Stomach (tissue), 4 donors: ENCODE measurements at regions not wholly inside any gene's neighbourhood (a gene's known extent, or its start where the extent isn't known, plus 50 kb on each side); places are given as distances from the start of the nearest gene placed in this dataset.

ENCODE experiments used
- POLR2A ChIP-seq, 4 donors: fragments of 450-650 bp; IDR thresholded peaks; one replicate each; pipeline ENCODE4 v1.6.1; 2016; ENCODE audit warnings: antibody characterized with exemption in 4 of 4, control low read depth in 2 of 4, mild to moderate bottlenecking in 1 of 4, moderate library complexity in 1 of 4
- TF ChIP-seq, protein P1 (sequence below), 7 experiments: fragments of 450-650 bp in 4 of 7; fragments of 200-600 bp in 3 of 7; sonication (generic) in 3 of 7; IDR thresholded peaks; one replicate each; pipeline ENCODE4 v1.5.1; 2016 to 2019; ENCODE audit warnings: antibody characterized with exemption in 7 of 7, control low read depth in 2 of 7, mild to moderate bottlenecking in 1 of 7

DNA sequence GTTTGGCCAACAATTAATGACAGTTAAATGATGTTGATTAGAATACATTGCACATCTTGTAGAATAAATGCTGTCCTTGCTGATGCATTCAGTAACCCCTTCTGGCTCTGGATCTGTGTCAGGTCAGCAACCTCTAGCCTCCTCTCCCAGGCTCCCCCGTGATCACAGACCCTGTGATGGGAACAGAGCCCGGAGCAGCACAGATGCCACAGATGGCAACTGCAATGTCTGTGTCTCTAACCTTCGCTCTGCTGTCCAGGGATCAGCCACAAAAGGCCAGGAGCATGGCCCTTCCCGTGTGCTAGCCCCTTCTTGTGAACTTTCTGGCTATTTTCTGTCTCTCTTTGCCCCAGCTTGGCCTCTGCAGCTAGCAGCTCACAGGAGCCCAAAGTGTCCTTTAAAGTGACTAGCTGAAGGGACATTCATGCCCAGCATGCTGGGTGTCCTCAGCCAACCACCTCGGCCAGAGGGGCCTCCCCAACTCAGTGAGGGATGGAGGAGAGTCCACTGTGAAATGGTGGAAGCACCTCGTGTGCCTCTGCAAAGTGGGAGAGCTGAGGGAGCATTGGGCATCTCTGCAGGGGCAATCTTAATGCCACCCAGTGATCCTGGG lies 167.0 kb upstream of the TCERG1L start:
- TF ChIP-seq, protein P1, sequence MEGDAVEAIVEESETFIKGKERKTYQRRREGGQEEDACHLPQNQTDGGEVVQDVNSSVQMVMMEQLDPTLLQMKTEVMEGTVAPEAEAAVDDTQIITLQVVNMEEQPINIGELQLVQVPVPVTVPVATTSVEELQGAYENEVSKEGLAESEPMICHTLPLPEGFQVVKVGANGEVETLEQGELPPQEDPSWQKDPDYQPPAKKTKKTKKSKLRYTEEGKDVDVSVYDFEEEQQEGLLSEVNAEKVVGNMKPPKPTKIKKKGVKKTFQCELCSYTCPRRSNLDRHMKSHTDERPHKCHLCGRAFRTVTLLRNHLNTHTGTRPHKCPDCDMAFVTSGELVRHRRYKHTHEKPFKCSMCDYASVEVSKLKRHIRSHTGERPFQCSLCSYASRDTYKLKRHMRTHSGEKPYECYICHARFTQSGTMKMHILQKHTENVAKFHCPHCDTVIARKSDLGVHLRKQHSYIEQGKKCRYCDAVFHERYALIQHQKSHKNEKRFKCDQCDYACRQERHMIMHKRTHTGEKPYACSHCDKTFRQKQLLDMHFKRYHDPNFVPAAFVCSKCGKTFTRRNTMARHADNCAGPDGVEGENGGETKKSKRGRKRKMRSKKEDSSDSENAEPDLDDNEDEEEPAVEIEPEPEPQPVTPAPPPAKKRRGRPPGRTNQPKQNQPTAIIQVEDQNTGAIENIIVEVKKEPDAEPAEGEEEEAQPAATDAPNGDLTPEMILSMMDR (IDR thresholded peaks at IDR 0.05) = no peak
- no peak for TF ChIP-seq POLR2A (IDR thresholded peaks at IDR 0.05)
